ENCODE measurements at regions not wholly inside any gene's neighbourhood (a gene's known extent, or its start where the extent isn't known, plus 50 kb on each side); places are given as distances from the start of the nearest gene placed in this dataset.

- TF ChIP-seq, protein P1, sequence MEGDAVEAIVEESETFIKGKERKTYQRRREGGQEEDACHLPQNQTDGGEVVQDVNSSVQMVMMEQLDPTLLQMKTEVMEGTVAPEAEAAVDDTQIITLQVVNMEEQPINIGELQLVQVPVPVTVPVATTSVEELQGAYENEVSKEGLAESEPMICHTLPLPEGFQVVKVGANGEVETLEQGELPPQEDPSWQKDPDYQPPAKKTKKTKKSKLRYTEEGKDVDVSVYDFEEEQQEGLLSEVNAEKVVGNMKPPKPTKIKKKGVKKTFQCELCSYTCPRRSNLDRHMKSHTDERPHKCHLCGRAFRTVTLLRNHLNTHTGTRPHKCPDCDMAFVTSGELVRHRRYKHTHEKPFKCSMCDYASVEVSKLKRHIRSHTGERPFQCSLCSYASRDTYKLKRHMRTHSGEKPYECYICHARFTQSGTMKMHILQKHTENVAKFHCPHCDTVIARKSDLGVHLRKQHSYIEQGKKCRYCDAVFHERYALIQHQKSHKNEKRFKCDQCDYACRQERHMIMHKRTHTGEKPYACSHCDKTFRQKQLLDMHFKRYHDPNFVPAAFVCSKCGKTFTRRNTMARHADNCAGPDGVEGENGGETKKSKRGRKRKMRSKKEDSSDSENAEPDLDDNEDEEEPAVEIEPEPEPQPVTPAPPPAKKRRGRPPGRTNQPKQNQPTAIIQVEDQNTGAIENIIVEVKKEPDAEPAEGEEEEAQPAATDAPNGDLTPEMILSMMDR (IDR thresholded peaks at IDR 0.05; ENCODE audit: poor library complexity): no peak
- no peak for TF ChIP-seq EZH2phosphoT487 (IDR thresholded peaks at IDR 0.05; ENCODE audit: low read depth, severe bottlenecking, unreplicated experiment)
Measured at GRCh38 chr13:80695841-80696240, 354.9 kb upstream of the SPRY2 start.

Data from hepatocyte (in vitro differentiated cells).